ENCODE measurements at regions not wholly inside any gene's neighbourhood (a gene's known extent, or its start where the extent isn't known, plus 50 kb on each side); places are given as distances from the start of the nearest gene placed in this dataset.
"Not testable (repeated sequence)": the region's sequence is repeated elsewhere in the genome, so short reads cannot be mapped to it uniquely, and the experiment has no call there.

- not testable (repeated sequence) for TF ChIP-seq CTCF, POLR2A (IDR thresholded peaks at IDR 0.05)
Measured at GRCh38 chr12:69187572-69187971, 51.8 kb upstream of the CPSF6 start.

Measured in ovary (tissue), 3 donors.